NCI-H82 treated with DMSO at 0.1 percent for 48 hours (cell line): ENCODE measurements at regions not wholly inside any gene's neighbourhood (a gene's known extent, or its start where the extent isn't known, plus 50 kb on each side); places are given as distances from the start of the nearest gene placed in this dataset.
"Not testable (repeated sequence)": the region's sequence is repeated elsewhere in the genome, so short reads cannot be mapped to it uniquely, and the experiment has no call there.

Experiments used
- DNase-seq: peaks from one replicate; lab custom pipeline; 2025; ENCODE audit not compliant: unreplicated experiment; lab: John Stamatoyannopoulos, UW

- peak; percentile 55 for DNase-seq
Measured at GRCh38 chr9:33690143-33690933, 105.0 kb upstream of the PRSS3 start.

DNA sequence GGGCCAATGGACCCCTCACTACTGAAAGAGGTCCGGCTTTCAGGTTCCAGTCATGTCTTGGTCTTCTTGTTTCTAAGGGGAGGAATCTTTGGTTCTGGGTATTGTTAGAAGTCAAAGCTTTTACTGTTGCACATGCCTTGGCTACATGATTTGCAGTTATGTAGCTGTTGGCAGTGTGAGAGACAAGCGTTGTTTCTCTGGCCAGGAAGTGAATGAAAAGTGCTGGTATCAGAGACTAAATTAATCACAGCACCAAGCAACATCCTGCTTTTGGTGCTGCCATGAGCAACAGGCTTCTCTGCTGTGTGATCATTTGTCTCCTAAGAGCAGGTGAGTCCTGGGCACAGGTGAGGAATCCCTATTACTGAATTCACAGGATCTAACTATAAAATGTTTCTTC, 100.1 kb upstream of the PRSS3 start:
- no peak for DNase-seq

DNA sequence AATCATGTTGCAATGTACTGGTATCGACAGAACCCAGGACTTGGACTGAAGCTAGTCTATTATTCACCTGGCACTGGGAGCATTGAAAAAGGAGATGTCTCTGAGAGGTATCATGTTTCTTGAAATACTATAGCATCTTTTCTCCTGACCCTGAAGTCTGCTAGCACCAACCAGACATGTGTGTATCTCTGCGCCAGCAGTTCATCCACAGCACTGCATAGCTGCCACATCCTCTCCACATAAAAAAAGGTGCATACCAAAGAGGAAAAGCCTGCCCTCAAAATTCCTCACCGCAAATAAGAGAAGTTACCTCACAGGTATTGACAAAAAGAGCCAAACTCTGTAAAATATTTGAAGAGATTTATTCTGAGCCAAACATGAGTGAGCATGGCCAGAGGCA, 99.5 kb upstream of the PRSS3 start:
- DNase-seq: no peak

GRCh38 chr9:33697171-33697570, 98.2 kb upstream of the PRSS3 start:
- DNase-seq: no peak

GRCh38 chr9:33698267-33698666, 97.1 kb upstream of the PRSS3 start:
- DNase-seq: no peak

GRCh38 chr9:33700940-33701339, 94.4 kb upstream of the PRSS3 start:
- not testable (repeated sequence) for DNase-seq

- DNase-seq: no peak
Measured at GRCh38 chr9:33703430-33704102, 91.8 kb upstream of the PRSS3 start.

- DNase-seq: not testable (repeated sequence)
Measured at GRCh38 chr9:33705440-33705839, 89.9 kb upstream of the PRSS3 start.

GRCh38 chr9:33708441-33708840, 86.9 kb upstream of the PRSS3 start:
- no peak for DNase-seq

GRCh38 chr9:33709269-33709668, 86.1 kb upstream of the PRSS3 start:
- no peak for DNase-seq

DNA sequence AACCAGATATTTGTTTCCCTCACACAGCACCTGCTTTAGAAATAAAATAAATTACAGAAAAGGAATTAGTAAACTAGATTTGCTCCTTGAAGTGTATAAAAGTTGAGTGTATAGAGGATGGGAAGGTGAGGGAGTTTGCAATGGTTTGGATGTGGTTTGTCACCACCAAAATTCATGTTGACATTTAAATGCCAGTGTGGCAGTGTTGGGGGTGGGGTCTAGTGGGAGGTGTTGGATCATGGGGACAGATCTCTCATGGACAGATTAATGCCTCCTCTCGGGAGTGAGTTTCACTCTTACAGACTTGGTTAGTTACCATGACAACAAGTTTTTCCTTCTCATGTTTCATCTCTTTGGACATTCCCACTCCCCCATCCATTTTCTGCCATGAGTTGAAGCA, 83.9 kb upstream of the PRSS3 start:
- DNase-seq: not testable (repeated sequence)

DNA sequence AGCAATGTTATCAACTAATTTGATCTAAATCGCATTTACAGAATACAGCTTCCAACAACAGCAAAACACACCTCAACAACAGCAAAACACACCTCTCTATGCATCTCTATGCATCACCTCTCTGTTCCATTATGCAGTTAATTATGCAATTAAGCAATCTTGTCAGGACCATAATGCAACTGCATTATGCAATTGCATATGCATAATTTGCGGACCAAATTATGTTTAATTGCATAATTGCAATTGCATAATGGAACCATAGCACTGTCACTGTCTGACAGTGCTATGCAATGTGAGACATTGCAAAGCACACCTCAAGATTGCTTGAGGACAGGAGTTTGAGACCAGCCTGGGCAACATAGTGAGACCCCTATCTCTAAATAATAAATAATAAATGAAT, 80.4 kb upstream of the PRSS3 start:
- no peak for DNase-seq

- DNase-seq: no peak
Measured at GRCh38 chr9:33718987-33719386, 76.4 kb upstream of the PRSS3 start.

DNA sequence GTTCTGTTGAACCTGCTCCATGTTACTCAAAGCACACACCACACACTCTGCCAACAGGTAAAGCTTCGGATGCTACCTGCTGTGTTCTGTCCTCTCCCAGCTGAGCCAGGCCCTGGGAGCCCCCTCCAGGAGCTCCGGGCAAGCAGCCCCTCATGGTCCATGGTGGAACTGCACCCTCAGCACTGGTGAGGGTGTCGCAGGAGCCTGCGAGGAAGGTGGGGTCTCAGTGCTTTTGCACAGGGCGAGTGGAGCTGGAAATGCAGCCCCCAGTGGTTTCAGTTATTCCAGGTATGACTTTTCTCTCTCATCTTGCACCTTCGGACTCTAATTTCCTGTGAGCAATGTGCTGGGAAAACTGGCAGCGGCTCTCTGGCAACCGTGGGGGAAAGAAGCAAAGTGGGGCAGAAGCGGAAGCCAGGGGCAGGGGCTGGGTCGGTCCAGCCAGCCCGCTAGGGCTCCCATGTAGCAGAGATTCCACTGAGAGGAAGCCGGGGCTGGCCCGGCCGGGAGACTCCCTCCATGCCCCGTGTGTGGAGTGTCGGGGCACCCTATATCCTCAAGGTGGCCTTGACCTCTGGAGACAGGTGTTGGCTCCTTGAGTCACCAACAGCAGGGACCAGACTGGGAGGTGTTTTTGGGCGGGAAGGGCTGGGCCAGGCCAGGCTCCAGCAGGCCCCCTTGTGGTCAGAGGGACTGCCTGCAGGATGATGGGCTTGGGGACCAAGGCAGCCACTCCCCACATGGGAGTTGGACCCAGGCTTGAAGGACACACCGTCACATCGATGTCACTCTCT, 75.6 kb upstream of the PRSS3 start:
- DNase-seq: no peak

DNA sequence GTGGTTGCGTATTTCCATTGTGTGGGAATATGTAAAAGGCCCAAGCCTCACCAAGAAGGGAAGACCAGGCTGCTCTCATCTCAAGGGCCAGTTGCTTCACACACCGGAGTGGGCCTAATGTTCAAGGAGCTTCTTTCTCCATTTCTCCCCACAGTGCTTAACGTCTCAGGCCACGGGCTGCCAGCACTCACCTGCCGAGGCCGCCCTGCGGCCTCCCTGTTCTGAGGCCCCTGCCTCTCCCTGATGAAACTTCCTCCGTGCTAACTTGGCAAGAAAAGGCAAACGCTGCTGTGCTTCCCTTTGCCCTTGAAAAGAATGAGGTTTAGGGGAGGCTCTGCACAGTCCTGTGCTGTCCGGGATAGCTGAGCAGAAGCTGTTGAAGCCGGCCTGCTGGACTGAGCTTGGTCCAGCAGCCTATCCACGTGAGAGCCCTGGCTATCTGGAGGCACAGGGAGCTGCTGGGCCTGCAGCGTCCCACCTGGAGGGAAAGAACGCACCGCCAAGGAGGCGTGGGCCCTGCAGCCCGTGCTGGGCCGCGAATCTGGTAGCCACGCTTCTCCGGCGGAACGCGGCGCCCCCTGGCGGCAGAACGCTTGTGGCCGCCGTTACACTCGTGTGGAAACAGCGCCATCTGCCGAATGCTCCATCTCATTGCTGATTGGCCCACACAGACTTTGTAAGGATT, 73.5 kb upstream of the PRSS3 start:
- peak; percentile 32 for DNase-seq

GRCh38 chr9:33722359-33722675, 73.0 kb upstream of the PRSS3 start:
- DNase-seq: no peak

DNA sequence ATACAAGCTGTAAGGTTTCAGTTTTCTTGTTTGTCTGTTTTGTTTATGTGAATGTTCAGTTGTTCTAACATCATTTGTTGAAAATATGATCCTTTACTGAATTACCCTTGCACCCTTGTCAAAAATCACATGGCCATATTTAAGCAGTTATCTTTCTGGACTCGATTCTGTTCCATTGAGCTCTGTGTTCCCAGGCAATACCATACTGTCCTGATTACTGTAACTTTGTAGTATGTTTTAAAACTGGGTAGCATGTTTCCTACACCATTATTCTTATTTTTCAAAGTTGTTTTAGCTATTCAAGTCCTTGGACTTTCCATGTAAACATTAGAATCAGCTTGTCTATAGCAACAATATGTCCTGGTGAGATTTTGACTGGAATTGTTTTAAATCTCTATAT, 66.7 kb upstream of the PRSS3 start:
- no peak for DNase-seq

GRCh38 chr9:33731142-33731541, 64.2 kb upstream of the PRSS3 start:
- no peak for DNase-seq

- DNase-seq: no peak
Measured at GRCh38 chr9:33731625-33732024, 63.7 kb upstream of the PRSS3 start.

DNA sequence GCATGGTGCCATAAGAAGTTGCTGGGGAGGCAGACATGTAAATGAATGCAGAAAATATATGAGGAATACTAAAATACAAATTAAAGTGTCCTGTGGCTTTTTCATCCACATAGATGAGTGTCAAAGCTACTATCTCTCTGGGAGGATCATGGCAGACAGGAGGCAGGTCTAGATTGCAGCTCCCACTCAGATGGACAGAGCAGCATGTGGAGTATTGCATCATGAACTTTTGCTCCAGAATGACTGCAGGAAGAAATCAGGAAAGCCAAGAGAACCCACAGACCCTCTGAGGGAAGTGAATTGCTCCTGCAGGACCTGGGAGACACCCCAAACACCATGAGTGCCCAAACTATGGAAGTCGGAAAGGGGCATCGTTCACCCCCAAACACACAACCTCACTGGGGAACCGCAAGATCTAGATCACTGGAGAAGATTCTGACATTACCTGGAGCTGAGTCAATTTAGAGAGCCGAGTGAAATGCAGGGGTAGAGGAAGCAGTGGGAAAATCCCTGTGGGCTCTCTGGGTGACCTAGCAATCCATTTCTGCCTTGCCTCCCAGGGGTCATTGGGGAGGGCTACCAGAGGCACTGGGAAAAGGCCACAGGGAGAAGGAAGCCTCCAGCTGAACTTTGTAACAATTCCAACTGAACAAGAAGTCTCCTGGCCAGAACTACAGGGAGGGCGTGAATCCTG, 61.0 kb upstream of the PRSS3 start:
- not testable (repeated sequence) for DNase-seq
